T-helper 9 cell (primary cell): ENCODE measurements at regions not wholly inside any gene's neighbourhood (a gene's known extent, or its start where the extent isn't known, plus 50 kb on each side); places are given as distances from the start of the nearest gene placed in this dataset.

Experiments
- DNase-seq: peaks from one replicate; pipeline ENCODE4 v3.0.0-alpha.2; 2020

GRCh38 chr12:93158065-93158843, 219.5 kb upstream of the NUDT4 start:
- DNase-seq, result no peak

GRCh38 chr12:93163260-93164036, 214.3 kb upstream of the NUDT4 start:
- no peak for DNase-seq

- DNase-seq, result no peak
Measured at GRCh38 chr12:93164103-93164880, 213.4 kb upstream of the NUDT4 start.

GRCh38 chr12:93165384-93165932, 212.3 kb upstream of the NUDT4 start:
- no peak for DNase-seq

GRCh38 chr12:93166541-93167307, 211.0 kb upstream of the NUDT4 start:
- no peak for DNase-seq

- DNase-seq, result no peak
Measured at GRCh38 chr12:93167331-93167730, 210.4 kb upstream of the NUDT4 start.

GRCh38 chr12:93167841-93168492, 209.8 kb upstream of the NUDT4 start:
- DNase-seq, result no peak

- no peak for DNase-seq
Measured at GRCh38 chr12:93168751-93169150, 209.0 kb upstream of the NUDT4 start.

GRCh38 chr12:93169536-93169935, 208.2 kb upstream of the NUDT4 start:
- no peak for DNase-seq

GRCh38 chr12:93170928-93171327, 206.8 kb upstream of the NUDT4 start:
- DNase-seq, result no peak

- DNase-seq, result no peak
Measured at GRCh38 chr12:93173178-93173957, 204.4 kb upstream of the NUDT4 start.

GRCh38 chr12:93174048-93174447, 203.7 kb upstream of the NUDT4 start:
- no peak for DNase-seq

GRCh38 chr12:93174473-93174872, 203.3 kb upstream of the NUDT4 start:
- no peak for DNase-seq

- DNase-seq, result no peak
Measured at GRCh38 chr12:93176165-93176564, 201.6 kb upstream of the NUDT4 start.

- DNase-seq, result no peak
Measured at GRCh38 chr12:93176610-93177126, 201.1 kb upstream of the NUDT4 start.

GRCh38 chr12:93177208-93178153, 200.2 kb upstream of the NUDT4 start:
- no peak for DNase-seq

GRCh38 chr12:93178154-93178878, 199.4 kb upstream of the NUDT4 start:
- DNase-seq, result no peak

GRCh38 chr12:93179792-93180191, 197.9 kb upstream of the NUDT4 start:
- DNase-seq, result no peak

GRCh38 chr12:93180566-93180965, 197.2 kb upstream of the NUDT4 start:
- no peak for DNase-seq
